HG02798 (cell line): ENCODE measurements at regions not wholly inside any gene's neighbourhood (a gene's known extent, or its start where the extent isn't known, plus 50 kb on each side); places are given as distances from the start of the nearest gene placed in this dataset.

Experiments used
- ATAC-seq: cut with Tn5 transposase; IDR thresholded peaks from one replicate; pipeline ENCODE4 v1.9.1; 2021; ENCODE audit warnings: mild to moderate bottlenecking; ENCODE audit not compliant: unreplicated experiment, poor library complexity

- ATAC-seq = peak; percentile 75
Observed at GRCh38 chr6:30396833-30397479, 52.0 kb downstream of the RPP21 start.

GRCh38 chr6:30397697-30398096, 52.7 kb downstream of the RPP21 start:
- ATAC-seq = no peak

- ATAC-seq = no peak
Observed at GRCh38 chr6:30399390-30400058, 54.6 kb downstream of the RPP21 start.

- no peak for ATAC-seq
Observed at GRCh38 chr6:30405934-30406333, 61.0 kb downstream of the RPP21 start.

DNA sequence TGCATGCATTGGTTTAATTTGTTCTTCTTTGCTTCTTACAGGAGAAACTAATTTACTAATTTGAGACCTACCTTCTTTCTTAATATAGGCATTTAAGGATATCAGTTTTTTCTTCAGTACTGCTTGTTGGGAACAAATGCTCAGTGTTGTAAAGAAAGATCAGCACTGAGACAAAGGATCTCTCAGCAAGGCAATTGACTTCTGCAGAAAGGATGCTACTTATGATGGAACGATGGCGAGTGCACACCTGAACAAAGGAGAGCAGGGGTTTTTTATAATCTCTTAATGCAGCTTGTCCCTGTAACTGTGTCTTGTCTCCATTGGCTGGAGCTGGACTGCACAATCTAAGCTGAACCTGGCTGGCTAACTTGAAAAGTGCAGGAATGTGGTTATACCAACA, 64.2 kb downstream of the RPP21 start:
- no peak for ATAC-seq

DNA sequence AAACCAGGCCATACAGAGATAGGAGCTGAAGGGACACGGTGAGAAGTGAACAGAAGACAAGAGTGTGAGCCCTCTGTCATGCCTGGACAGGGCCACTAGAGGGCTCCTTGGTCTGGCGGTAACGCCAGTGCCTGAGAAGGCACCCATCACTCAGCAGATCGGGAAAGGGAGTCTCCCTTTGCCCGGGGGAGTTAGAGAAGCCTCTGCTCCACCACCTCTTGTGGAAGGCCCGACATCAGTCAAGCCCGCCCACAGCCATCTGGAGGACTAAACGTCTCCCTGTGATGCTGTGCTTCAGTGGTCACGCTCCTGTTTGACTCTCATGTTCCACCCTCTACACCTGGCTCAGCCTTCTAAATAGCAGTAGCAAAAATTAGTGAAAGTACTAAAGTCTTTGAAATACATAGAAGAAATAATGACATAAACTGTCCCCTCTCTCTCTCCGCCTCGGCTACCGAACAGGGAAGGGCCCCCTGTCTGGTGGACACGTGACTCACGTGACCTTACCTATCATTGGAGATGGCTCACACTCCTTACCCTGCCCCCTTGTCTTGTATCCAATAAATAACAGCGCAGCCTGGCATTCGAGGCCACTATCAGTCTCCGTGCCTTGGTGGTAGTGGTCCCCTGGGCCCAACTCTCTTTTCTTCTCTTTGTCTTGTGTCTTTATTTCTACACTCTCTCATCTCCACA, 66.7 kb downstream of the RPP21 start:
- no peak for ATAC-seq

GRCh38 chr6:30418448-30418847, 70.9 kb upstream of the HLA-E start:
- ATAC-seq = no peak

- no peak for ATAC-seq
Observed at GRCh38 chr6:30424549-30424948, 64.8 kb upstream of the HLA-E start.
